ENCODE measurements at regions not wholly inside any gene's neighbourhood (a gene's known extent, or its start where the extent isn't known, plus 50 kb on each side); places are given as distances from the start of the nearest gene placed in this dataset.

- no peak for TF ChIP-seq RREB1 (CRISPR knock-in tag; IDR thresholded peaks at IDR 0.05)
Observed at GRCh38 chr6:125679651-125680050, 69.8 kb upstream of the HEY2 start (continued).

GRCh38 chr6:125682939-125683338 lies 66.5 kb upstream of the HEY2 start:
- Histone ChIP-seq H3K4me2 (ENCODE audit: insufficient read depth, low read length) (no peak overlapping the region), H3K36me3 (ENCODE audit: control insufficient read depth, insufficient read depth, low read length) (no peaks in the 10 kb centered on the region), H2AFZ (ENCODE audit: low read depth, low read length) (no peak overlapping the region), H3K9me1 (ENCODE audit: control insufficient read depth, insufficient read depth, low read length) (no peaks in the 10 kb centered on the region), H3K9ac (ENCODE audit: insufficient read depth in 1 of 2, low read depth in 2 of 2, low read length in 2 of 2) (no peak overlapping the region), H3K4me1 (replicated peaks in 1 of 2; ENCODE audit: control insufficient read depth in 2 of 2, insufficient read depth in 2 of 2, low read length in 2 of 2) (no peaks in the 10 kb centered on the region), H4K20me1 (replicated peaks; ENCODE audit: control insufficient read depth, insufficient read depth, low read length) (no peaks in the 10 kb centered on the region), H3K4me3 (no peak overlapping the region), H3K27me3 (ENCODE audit: control insufficient read depth in 2 of 2, insufficient read depth in 2 of 2, low read length in 2 of 2) (0 out of 5 replicates have a peak, but pooled peaks cover 0 to 3% of the 10 kb centered on the region in 2 experiments), H3K9me3 (replicated peaks; ENCODE audit: control insufficient read depth, insufficient read depth, low read depth, low read length) (no peaks in the 10 kb centered on the region), H3K27ac (ENCODE audit: extremely low read depth, low read depth, low read length) (no peak overlapping the region), H3K79me2 (ENCODE audit: control insufficient read depth, insufficient read depth, low read length) (no peaks in the 10 kb centered on the region)
- in situ Hi-C loops (cut with MboI), result no loop called here
- intact Hi-C loops (cut with micrococcal nuclease), result no loop called here
- ChIA-PET POLR2A (no interaction called here), CTCF (ENCODE audit: low intra/inter-chr PET ratio) (no interaction called here)
- FAIRE-seq, result no peak
- no peak for ATAC-seq
- no TSS peak for BruUV-seq (replicated peaks)
- no peak for DNase-seq (ENCODE audit: extremely low read depth in 1 of 4, low spot score in 3 of 4)
- TF ChIP-seq MEF2D (tag; conservative IDR thresholded peaks at IDR 0.05; ENCODE audit: low read depth) (no peak), RCOR1 (IDR thresholded peaks at IDR 0.05; ENCODE audit: borderline replicate concordance in 1 of 2, low read depth in 2 of 2, low read length in 2 of 2) (no peak), RBM17 (IDR thresholded peaks at IDR 0.05; ENCODE audit: borderline replicate concordance, low read depth, low read length) (no peak), HOXB6 (CRISPR knock-in tag; IDR thresholded peaks at IDR 0.05; ENCODE audit: borderline replicate concordance) (no peak), NCOA1 (IDR thresholded peaks at IDR 0.05; ENCODE audit: low read depth) (no peak), SMARCE1 (IDR thresholded peaks at IDR 0.05) (no peak), MTA1 (IDR thresholded peaks at IDR 0.05; ENCODE audit: borderline replicate concordance) (no peak), ZNF717 (CRISPR knock-in tag; IDR thresholded peaks at IDR 0.05) (no peak), FOXA3 (CRISPR knock-in tag; conservative IDR thresholded peaks at IDR 0.05 in 1 of 2, IDR thresholded peaks at IDR 0.05 in 1 of 2) (no peak), NCOA4 (IDR thresholded peaks at IDR 0.05; ENCODE audit: partially characterized antibody) (no peak), ATF7 (IDR thresholded peaks at IDR 0.05) (no peak), ZNF785 (CRISPR knock-in tag; IDR thresholded peaks at IDR 0.05) (no peak), ESRRB (CRISPR knock-in tag; IDR thresholded peaks at IDR 0.05; ENCODE audit: borderline replicate concordance) (no peak), MECOM (CRISPR knock-in tag; IDR thresholded peaks at IDR 0.05) (no peak)
- TF ChIP-seq, protein P1, sequence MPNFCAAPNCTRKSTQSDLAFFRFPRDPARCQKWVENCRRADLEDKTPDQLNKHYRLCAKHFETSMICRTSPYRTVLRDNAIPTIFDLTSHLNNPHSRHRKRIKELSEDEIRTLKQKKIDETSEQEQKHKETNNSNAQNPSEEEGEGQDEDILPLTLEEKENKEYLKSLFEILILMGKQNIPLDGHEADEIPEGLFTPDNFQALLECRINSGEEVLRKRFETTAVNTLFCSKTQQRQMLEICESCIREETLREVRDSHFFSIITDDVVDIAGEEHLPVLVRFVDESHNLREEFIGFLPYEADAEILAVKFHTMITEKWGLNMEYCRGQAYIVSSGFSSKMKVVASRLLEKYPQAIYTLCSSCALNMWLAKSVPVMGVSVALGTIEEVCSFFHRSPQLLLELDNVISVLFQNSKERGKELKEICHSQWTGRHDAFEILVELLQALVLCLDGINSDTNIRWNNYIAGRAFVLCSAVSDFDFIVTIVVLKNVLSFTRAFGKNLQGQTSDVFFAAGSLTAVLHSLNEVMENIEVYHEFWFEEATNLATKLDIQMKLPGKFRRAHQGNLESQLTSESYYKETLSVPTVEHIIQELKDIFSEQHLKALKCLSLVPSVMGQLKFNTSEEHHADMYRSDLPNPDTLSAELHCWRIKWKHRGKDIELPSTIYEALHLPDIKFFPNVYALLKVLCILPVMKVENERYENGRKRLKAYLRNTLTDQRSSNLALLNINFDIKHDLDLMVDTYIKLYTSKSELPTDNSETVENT (CRISPR knock-in tag; IDR thresholded peaks at IDR 0.05), result no peak
